ENCODE measurements at regions not wholly inside any gene's neighbourhood (a gene's known extent, or its start where the extent isn't known, plus 50 kb on each side); places are given as distances from the start of the nearest gene placed in this dataset.

GRCh38 chr4:111807576-111807975 lies 337.7 kb upstream of the FAM241A start:
- FAIRE-seq (no peak), DNase-seq (ENCODE audit: low read depth in 1 of 2, low spot score in 2 of 2) (no peak)
- Histone ChIP-seq H3K14ac (ENCODE audit: insufficient read length) (no peak overlapping the region), H4K20me1 (replicated peaks in 1 of 2; ENCODE audit: control insufficient read depth in 1 of 2, insufficient read depth in 2 of 2, low read length in 2 of 2) (peaks cover 0 to 1% of the 10 kb centered on the region in 2 experiments), H3K27ac (ENCODE audit: low read depth, low read length) (no peak overlapping the region), H3K9ac (replicated peaks in 1 of 4; ENCODE audit: extremely low read depth in 1 of 4, low read depth in 3 of 4, low read length in 3 of 4) (no peak overlapping the region), H3K4me2 (ENCODE audit: insufficient read depth in 1 of 2, low read depth in 2 of 2, low read length in 2 of 2) (no peak overlapping the region; a peak in 1 of 4 replicates), H2BK15ac (ENCODE audit: low read length) (no peak overlapping the region), H4K8ac (ENCODE audit: extremely low read depth, insufficient read depth, low read length) (no peak overlapping the region), H3K4ac (replicated peaks; ENCODE audit: insufficient read length, low read depth, low read length) (no peak overlapping the region), H3K79me1 (ENCODE audit: low read depth, low read length) (no peaks in the 10 kb centered on the region), H2BK20ac (ENCODE audit: low read length) (no peak overlapping the region), H3K4me1 (replicated peaks in 1 of 4; ENCODE audit: control insufficient read depth in 3 of 4, insufficient read depth in 4 of 4, low read length in 3 of 4) (0 out of 7 replicates have a peak, but pooled peaks cover 0 to 2% (median 0%) of the 10 kb centered on the region in 4 experiments), H4K5ac (ENCODE audit: insufficient read length, low read depth, low read length) (no peak overlapping the region), H3K36me3 (ENCODE audit: control insufficient read depth in 2 of 4, insufficient read depth in 4 of 4, low read length in 3 of 4) (no peaks in the 10 kb centered on the region), H3K4me3 (ENCODE audit: extremely low read depth in 1 of 4, insufficient read depth in 2 of 4, low read depth in 3 of 4, low read length in 4 of 4) (no peak overlapping the region; a peak in 1 of 8 replicates), H2AFZ (ENCODE audit: low read length) (no peak overlapping the region), H3K23me2 (ENCODE audit: low read depth, low read length) (peaks cover 2% of the 10 kb centered on the region; the same call in 1 of the 2 replicates), H2BK5ac (ENCODE audit: low read depth, low read length) (no peak overlapping the region), H2BK120ac (replicated peaks; ENCODE audit: low read depth, low read length) (no peak overlapping the region), H3K18ac (ENCODE audit: extremely low read depth, low read length) (no peak overlapping the region), H3K9me3 (ENCODE audit: insufficient read depth in 2 of 2, low read depth in 1 of 2, low read length in 1 of 2) (no peaks in the 10 kb centered on the region), H3K79me2 (ENCODE audit: control insufficient read depth in 1 of 2, insufficient read depth in 2 of 2, low read length in 2 of 2) (no peaks in the 10 kb centered on the region), H2BK12ac (ENCODE audit: low read depth, low read length) (no peak overlapping the region), H3K23ac (ENCODE audit: insufficient read length) (no peak overlapping the region), H3K56ac (replicated peaks; ENCODE audit: insufficient read length, low read depth, low read length) (no peak overlapping the region), H4K91ac (replicated peaks; ENCODE audit: insufficient read length, low read length) (no peak overlapping the region), H3K27me3 (replicated peaks in 1 of 4; ENCODE audit: control insufficient read depth in 3 of 4, extremely low read depth in 1 of 4, insufficient read depth in 3 of 4, low read length in 3 of 4) (peaks cover 16 to 54% (median 42%) of the 10 kb centered on the region in 4 experiments), H2AK5ac (ENCODE audit: low read depth, low read length) (no peak overlapping the region)
- 62% methylated on average over 5 of the region's 5 CpGs; no CpG with 5 or more reads in 1 of the 2 experiments for WGBS, 2 experiments (ENCODE audit: extremely low coverage in 1 of 2, insufficient coverage in 1 of 2, insufficient read length in 1 of 2, insufficient replicate concordance in 2 of 2, low coverage in 1 of 2, low lambda C conversion rate in 2 of 2, missing lambda C conversion rate in 1 of 2)
- CTCF ChIA-PET (ENCODE audit: partially characterized antibody) = interaction anchor here (1.0 to 5.6 kb wide), 4 partner anchors 10 to 176 kb away, joined by 4 to 47 read pairs (median 6); no protein-coding TSS in a partner anchor
- POLR2A ChIA-PET (ENCODE audit: partially characterized antibody) = no interaction called here
- TF ChIP-seq POLR2AphosphoS5 (IDR thresholded peaks at IDR 0.05; ENCODE audit: low read depth, low read length) (no peak), SRF (IDR thresholded peaks at IDR 0.05; ENCODE audit: low read depth, low read length) (no peak)
